Spleen (tissue), 7 donors: ENCODE measurements at regions not wholly inside any gene's neighbourhood (a gene's known extent, or its start where the extent isn't known, plus 50 kb on each side); places are given as distances from the start of the nearest gene placed in this dataset.

Experiments
- CTCF ChIP-seq, 11 experiments: fragments of 200-600 bp in 7 of 11; fragments of 450-650 bp in 4 of 11; sonication (generic) in 4 of 11; IDR thresholded peaks in 8 of 11; conservative IDR thresholded peaks in 3 of 11; 1 replicate in 7 of 11; 2 replicates in 4 of 11; pipeline versions ENCODE4 v1.4.0 to v1.8.0; 2016 to 2021; ENCODE audit warnings: antibody characterized with exemption in 11 of 11, inconsistent platforms in 4 of 11, mild to moderate bottlenecking in 1 of 11
- POLR2A ChIP-seq, 3 donors: fragments of 450-650 bp; IDR thresholded peaks; one replicate each; pipeline ENCODE4 v1.5.1; 2017; ENCODE audit warnings: antibody characterized with exemption in 3 of 3, mild to moderate bottlenecking in 1 of 3
- donor health status: DM: no; HTN: no; CAD: no; lungs with moderate emphysema.
- donor health status: DM: no; HTN: no; CAD: no.
- donor health status: DM: no; HTN: no; CAD: no.

GRCh38 chr9:106728860-106729259 lies 134.1 kb upstream of the ZNF462 start:
- TF ChIP-seq CTCF (IDR thresholded peaks at IDR 0.05 in 8 of 11, conservative IDR thresholded peaks at IDR 0.05 in 3 of 11) (no peak), POLR2A (IDR thresholded peaks at IDR 0.05) (no peak)
